ENCODE measurements at regions not wholly inside any gene's neighbourhood (a gene's known extent, or its start where the extent isn't known, plus 50 kb on each side); places are given as distances from the start of the nearest gene placed in this dataset.

GRCh38 chr2:225289659-225290058 is 109.9 kb upstream of the NYAP2 start:
- no peak for TF ChIP-seq CTCF (IDR thresholded peaks at IDR 0.05; ENCODE audit: extremely low read depth, missing control alignments)

DNA sequence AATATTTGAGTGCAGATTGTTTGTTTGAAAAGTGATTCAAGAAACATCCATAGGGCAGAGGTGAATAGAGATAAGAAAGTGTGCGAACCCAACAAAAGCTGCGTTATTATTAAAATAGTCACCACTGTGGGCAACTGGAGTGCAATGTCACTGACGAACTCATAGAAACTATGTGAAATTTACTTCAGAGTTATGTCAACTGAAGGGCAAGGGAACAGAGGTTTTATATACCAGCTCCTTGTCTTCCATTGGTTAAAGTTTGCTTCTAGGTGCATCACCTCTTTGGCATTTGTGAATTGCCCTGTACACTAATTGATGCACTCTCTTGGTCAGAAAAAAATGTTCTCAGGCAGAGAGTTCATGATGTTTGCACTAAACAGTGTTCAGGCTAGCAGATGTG is 110.5 kb upstream of the NYAP2 start:
- no peak for TF ChIP-seq CTCF (IDR thresholded peaks at IDR 0.05; ENCODE audit: extremely low read depth, missing control alignments)
- no peak for DNase-seq (ENCODE audit: low spot score)

More at GRCh38 chr2:225289659-225290058, 109.9 kb upstream of the NYAP2 start:
- no peak for DNase-seq (ENCODE audit: low spot score)

DNA sequence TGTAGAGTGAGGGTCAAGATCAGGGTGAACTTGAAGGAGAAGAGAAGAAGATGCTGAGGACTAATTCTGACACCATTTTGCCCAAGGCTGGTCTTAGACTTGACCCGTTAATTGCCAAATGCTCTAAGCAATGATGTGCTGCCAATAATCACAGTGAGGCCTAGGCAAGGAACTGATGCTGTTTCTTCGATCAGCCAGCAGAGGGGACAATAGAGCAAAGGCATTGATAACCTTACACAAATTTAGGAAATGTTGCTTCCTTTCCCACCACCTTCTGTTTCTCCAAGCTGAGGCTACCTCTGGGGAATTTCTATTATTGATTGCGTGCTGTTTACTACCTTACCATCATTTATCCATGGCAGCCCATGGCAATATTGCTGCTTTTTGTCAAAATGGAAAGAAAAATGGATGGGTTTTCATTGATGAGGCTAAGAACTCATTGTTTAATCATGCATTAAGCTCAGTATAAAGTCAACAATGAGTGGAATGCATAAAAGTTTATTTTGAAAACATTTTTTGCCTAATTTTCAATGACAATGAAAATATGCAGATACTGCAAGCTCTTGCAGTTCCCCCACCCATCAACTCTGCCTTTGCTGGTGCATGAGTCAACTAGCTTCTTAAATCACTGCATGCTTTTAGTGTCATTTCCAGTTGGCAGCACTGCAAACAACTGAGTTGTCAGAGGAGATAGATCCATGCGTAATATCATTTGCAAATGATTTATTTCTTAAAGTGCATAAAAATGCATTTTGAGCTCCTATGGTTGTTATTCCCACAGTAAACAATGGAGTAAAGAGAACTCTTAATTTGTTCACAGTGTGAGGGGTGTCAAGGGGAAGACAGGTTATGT is 116.4 kb upstream of the NYAP2 start:
- DNase-seq (ENCODE audit: low spot score), result peak; percentile 36
- TF ChIP-seq CTCF (IDR thresholded peaks at IDR 0.05; ENCODE audit: extremely low read depth, missing control alignments), result peak; percentile 85

- DNase-seq (ENCODE audit: low spot score), result peak; percentile 24
- no peak for TF ChIP-seq CTCF (IDR thresholded peaks at IDR 0.05; ENCODE audit: extremely low read depth, missing control alignments)
These were observed 123.3 kb upstream of the NYAP2 start for GRCh38 chr2:225276207-225276606.

DNA sequence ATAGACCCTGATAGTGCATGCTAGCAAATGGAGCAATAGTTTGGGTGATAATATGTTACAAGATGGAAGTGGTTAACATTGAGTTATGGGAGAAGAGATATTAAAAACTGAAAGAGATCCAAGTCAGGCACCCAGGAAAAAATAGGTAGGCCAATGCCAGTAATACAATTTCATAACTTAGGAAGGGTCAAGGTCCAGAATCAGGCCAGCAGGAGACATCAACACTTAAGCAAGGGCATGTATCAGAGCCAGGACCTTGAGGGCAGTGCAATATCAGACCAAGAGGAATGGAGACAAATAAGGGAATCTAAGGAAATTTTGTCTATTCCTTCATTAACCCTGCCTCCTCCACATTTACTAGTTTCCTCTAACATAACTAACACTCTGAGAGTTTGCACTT is 124.1 kb upstream of the NYAP2 start:
- no peak for TF ChIP-seq CTCF (IDR thresholded peaks at IDR 0.05; ENCODE audit: extremely low read depth, missing control alignments)
- DNase-seq (ENCODE audit: low spot score), result no peak

DNA sequence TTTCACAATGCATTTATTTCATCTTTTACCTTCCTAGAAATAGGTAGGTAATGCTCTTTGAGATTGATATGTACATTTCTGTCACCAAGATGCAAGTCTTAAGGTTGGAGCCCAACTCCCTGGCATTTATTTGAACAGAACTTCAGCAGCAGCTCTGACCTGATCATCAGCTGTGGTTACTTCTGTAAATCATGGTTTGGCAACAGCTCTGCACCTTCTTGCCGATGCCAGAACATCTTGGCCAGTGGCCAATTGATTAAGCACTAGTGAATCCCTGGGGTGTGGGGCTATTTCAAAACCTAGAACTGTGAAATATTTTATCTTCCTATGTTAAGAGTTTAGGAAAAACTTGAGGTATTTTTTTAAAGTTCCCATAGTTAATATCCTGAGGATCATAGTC is 124.8 kb upstream of the NYAP2 start:
- no peak for TF ChIP-seq CTCF (IDR thresholded peaks at IDR 0.05; ENCODE audit: extremely low read depth, missing control alignments)
- no peak for DNase-seq (ENCODE audit: low spot score)

GRCh38 chr2:225272173-225272572 is 127.3 kb upstream of the NYAP2 start:
- no peak for TF ChIP-seq CTCF (IDR thresholded peaks at IDR 0.05; ENCODE audit: extremely low read depth, missing control alignments)
- DNase-seq (ENCODE audit: low spot score), result no peak
